CD4-positive, alpha-beta memory T cell (primary cell): ENCODE measurements at regions not wholly inside any gene's neighbourhood (a gene's known extent, or its start where the extent isn't known, plus 50 kb on each side); places are given as distances from the start of the nearest gene placed in this dataset.
"Not testable (repeated sequence)": the region's sequence is repeated elsewhere in the genome, so short reads cannot be mapped to it uniquely, and the experiment has no call there.

Experiments
- CTCF ChIA-PET: fragments of 350-600 bp; sonication (Branson Sonifier 250); formaldehyde crosslinking; loops from one replicate; lab custom pipeline; 2021; ENCODE audit warnings: inconsistent platforms; ENCODE audit not compliant: partially characterized antibody; lab: Charles Lee
- POLR2A ChIA-PET: fragments of 350-600 bp; sonication (Branson Sonifier 250); formaldehyde crosslinking; loops from one replicate; lab custom pipeline; 2021; ENCODE audit not compliant: partially characterized antibody; lab: Charles Lee
- DNase-seq, 5 donors: peaks; one replicate each; pipeline versions ENCODE4 v3.0.0 to v3.0.0-alpha.2; 2020 to 2022; ENCODE audit warnings: mixed read lengths in 1 of 5
- H3K27ac ChIP-seq: one replicate; pipeline ENCODE4 v1.7.0; 2013; ENCODE audit warnings: low read depth, low read length
- H3K27me3 ChIP-seq: 2 replicates; pipeline ENCODE4 v1.7.0; 2013; ENCODE audit warnings: mild to moderate bottlenecking, low read length, moderate library complexity; ENCODE audit not compliant: insufficient read depth
- H3K36me3 ChIP-seq: 2 replicates; pipeline ENCODE4 v1.7.0; 2013; ENCODE audit warnings: mild to moderate bottlenecking, low read length, moderate library complexity; ENCODE audit not compliant: insufficient read depth
- H3K4me1 ChIP-seq: 2 replicates; pipeline ENCODE4 v1.7.0; 2013; ENCODE audit warnings: mild to moderate bottlenecking, low read length, moderate library complexity; ENCODE audit not compliant: insufficient read depth
- H3K4me3 ChIP-seq, 2 donors: one replicate each; pipeline ENCODE4 v1.7.0; 2013; ENCODE audit warnings: low read length in 2 of 2, mild to moderate bottlenecking in 1 of 2
- H3K9me3 ChIP-seq, 2 donors: one replicate each; pipeline ENCODE4 v1.7.0; 2013; ENCODE audit warnings: low read length in 2 of 2, control low read depth in 1 of 2; ENCODE audit not compliant: control insufficient read depth in 1 of 2
- H3K27ac Mint-ChIP-seq, 7 donors: one replicate each; pipeline ENCODE4 v1.8.0; 2020 to 2021; ENCODE audit warnings: mixed read lengths in 7 of 7, mild to moderate bottlenecking in 6 of 7, inconsistent platforms in 3 of 7, moderate library complexity in 3 of 7
- H3K27me3 Mint-ChIP-seq, 2 donors: one replicate each; pipeline ENCODE4 v1.8.0; 2020 to 2021; ENCODE audit warnings: mixed read lengths in 2 of 2
- H3K36me3 Mint-ChIP-seq, 2 donors: one replicate each; pipeline ENCODE4 v1.8.0; 2020 to 2021; ENCODE audit warnings: mixed read lengths in 2 of 2, inconsistent platforms in 1 of 2, mild to moderate bottlenecking in 1 of 2
- H3K4me1 Mint-ChIP-seq, 4 donors: one replicate each; pipeline ENCODE4 v1.8.0; 2020 to 2021; ENCODE audit warnings: mixed read lengths in 4 of 4, mild to moderate bottlenecking in 1 of 4
- H3K4me3 Mint-ChIP-seq, 8 donors: one replicate each; pipeline ENCODE4 v1.8.0; 2020 to 2021; ENCODE audit warnings: mixed read lengths in 8 of 8, mild to moderate bottlenecking in 7 of 8, moderate library complexity in 6 of 8, inconsistent platforms in 3 of 8
- H3K9me3 Mint-ChIP-seq, 8 donors: one replicate each; pipeline ENCODE4 v1.8.0; 2020 to 2021; ENCODE audit warnings: mixed read lengths in 8 of 8, mild to moderate bottlenecking in 5 of 8, inconsistent platforms in 3 of 8, moderate library complexity in 1 of 8
- intact Hi-C: fragments of 100-400 bp; cut with micrococcal nuclease; formaldehyde crosslinking; loops from one replicate; pipeline ENCODE4 v1.15.1; 2023

- Histone ChIP-seq H3K27me3 (no peaks in the 10 kb centered on the region), H3K27ac (no peak overlapping the region), H3K4me3 (no peak overlapping the region), H3K9me3 (no peaks in the 10 kb centered on the region), H3K36me3 (no peaks in the 10 kb centered on the region), H3K4me1 (no peaks in the 10 kb centered on the region)
- peaks cover 18% of the 10 kb centered on the region in 2 donors for H3K27me3 Mint-ChIP-seq
- intact Hi-C loops, result no loop called here
- H3K27ac Mint-ChIP-seq, result no peak overlapping the region
- peaks cover 0 to 11% (median 4%) of the 10 kb centered on the region in 8 donors for H3K9me3 Mint-ChIP-seq
- H3K4me3 Mint-ChIP-seq, result no peak overlapping the region
- no peaks in the 10 kb centered on the region for H3K36me3 Mint-ChIP-seq
- no peak for DNase-seq
- POLR2A ChIA-PET, result no interaction called here
- H3K4me1 Mint-ChIP-seq, result no peaks in the 10 kb centered on the region
- CTCF ChIA-PET, result no interaction called here
Observed at GRCh38 chr16:22721511-22722100, 92.4 kb upstream of the HS3ST2 start.

DNA sequence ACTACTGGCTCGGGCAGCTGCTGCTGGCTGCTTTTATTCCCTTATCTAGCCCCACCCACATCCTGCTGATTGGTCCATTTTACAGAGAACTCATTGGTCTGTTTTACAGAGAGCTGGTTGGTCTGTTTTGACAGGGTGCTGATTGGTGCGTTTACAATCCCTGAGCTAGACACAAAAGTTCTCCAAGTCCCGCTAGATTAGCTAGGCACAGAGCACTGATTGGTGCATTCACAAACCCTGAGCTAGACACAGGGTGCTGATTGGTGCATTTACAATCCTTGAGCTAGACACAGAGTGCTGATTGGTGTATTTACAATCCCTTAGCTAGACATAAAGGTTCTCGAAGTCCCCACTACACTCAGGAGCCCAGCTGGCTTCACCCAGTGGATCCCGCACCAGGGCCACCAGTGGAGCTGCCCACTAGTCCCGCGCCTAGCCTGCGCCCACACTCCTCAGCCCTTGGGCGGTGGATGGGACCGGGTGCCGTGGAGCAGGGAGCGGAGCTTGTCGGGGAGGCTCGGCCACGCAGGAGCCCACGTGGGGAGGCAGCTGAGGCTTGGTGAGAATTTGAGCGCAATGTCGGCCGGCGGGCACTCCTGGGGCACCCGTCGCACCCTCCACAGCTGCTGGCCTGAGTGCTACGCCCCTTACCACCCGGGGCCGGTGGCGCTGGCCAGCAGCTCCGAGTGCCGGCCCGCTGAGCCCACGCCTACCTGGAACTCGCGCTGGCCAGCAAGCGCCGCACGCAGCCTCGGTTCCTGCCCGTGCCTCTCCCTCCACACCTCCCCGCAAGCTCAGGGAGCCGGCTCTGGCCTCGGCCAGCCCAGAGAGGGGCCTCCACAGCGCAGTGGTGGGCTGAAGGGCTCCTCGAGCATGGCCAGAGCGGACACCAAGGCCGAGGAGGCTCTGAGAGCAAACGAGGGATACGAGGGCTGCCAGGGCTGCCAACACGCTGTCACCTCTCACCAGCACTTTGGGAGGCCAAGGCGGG, 91.1 kb upstream of the HS3ST2 start:
- POLR2A ChIA-PET, H3K27ac ChIP-seq, H3K4me1 Mint-ChIP-seq, H3K9me3 ChIP-seq, CTCF ChIA-PET, H3K4me1 ChIP-seq, H3K36me3 Mint-ChIP-seq, intact Hi-C loops, H3K36me3 ChIP-seq, H3K27me3 ChIP-seq, H3K27ac Mint-ChIP-seq, H3K4me3 ChIP-seq, H3K4me3 Mint-ChIP-seq, DNase-seq: not testable (repeated sequence)
- H3K27me3 Mint-ChIP-seq, result peaks cover 17 to 18% of the 10 kb centered on the region in 2 donors
- peaks cover 0 to 11% (median 4%) of the 10 kb centered on the region in 8 donors for H3K9me3 Mint-ChIP-seq

DNA sequence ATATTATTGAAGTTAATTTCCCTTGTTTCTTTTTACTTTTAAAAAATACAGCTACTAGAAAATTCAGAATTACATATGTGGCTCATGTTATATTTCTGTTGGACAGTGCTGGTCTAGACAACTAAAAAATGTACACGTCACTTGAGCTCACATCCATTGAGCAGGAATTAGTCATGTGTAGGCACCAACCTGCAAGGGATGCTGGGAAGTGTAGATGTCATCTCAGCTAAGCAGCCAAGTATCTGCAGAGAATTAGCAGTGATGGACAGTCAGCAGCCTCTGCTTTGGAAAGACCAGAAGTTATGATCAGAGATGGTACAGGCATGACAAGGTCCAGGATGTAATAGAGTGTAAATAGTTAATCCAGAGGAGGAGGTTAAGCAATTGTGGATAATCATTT, 87.1 kb upstream of the HS3ST2 start:
- Histone ChIP-seq H3K27me3 (no peaks in the 10 kb centered on the region), H3K4me3 (no peak overlapping the region), H3K9me3 (no peaks in the 10 kb centered on the region), H3K27ac (no peak overlapping the region), H3K36me3 (no peaks in the 10 kb centered on the region), H3K4me1 (no peaks in the 10 kb centered on the region)
- Mint-ChIP-seq H3K27ac (no peak overlapping the region), H3K27me3 (peaks cover 8 to 11% of the 10 kb centered on the region in 2 donors), H3K9me3 (peaks cover 0 to 4% (median 0%) of the 10 kb centered on the region in 8 donors), H3K4me3 (no peak overlapping the region), H3K36me3 (no peaks in the 10 kb centered on the region), H3K4me1 (no peaks in the 10 kb centered on the region)
- intact Hi-C loops, result no loop called here
- DNase-seq, result no peak
- CTCF ChIA-PET, result no interaction called here
- POLR2A ChIA-PET, result no interaction called here

DNA sequence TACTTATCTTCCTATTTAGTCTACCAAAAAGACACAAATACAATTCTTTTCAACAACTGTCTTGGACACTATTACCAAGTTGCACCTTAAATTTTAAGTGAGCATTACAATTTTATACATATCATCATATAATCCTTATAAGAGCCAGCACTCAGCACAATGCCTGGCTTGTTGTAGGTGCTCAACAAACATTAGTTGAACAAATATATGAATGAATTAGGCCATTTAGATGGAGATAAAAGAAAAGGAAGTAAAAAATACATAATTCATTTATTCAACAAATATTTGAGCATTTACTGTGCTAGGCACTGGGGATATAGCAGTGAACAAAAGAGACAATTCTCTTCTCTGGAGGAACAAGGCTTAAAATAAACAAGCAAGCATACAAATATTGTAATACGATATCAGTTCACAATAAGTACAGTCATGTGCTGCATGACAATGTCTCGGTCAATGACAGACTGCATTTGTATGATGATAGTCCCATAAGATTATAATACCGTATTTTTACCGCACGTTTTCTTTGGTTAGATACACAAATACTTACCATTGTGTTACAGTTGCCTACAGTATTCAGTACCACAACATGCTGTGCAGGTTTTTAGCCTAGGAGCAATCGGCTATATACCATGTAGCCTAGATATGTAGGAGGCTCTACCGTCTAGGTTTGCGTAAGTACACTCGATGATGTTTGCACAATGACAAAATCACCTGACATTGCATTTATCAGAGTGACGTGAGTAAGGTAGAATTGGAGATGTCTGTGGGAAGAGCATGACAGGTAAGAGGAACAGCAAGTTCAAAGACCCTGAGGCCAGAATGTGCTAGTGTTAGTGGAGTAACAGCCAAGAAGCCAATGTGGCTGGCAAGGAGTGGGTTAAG, 86.4 kb upstream of the HS3ST2 start:
- Histone ChIP-seq H3K4me1 (no peaks in the 10 kb centered on the region), H3K36me3 (no peaks in the 10 kb centered on the region), H3K4me3 (no peak overlapping the region), H3K27ac (no peak overlapping the region), H3K27me3 (no peaks in the 10 kb centered on the region), H3K9me3 (no peaks in the 10 kb centered on the region)
- Mint-ChIP-seq H3K4me3 (no peak overlapping the region), H3K27me3 (peaks cover 10 to 11% of the 10 kb centered on the region in 2 donors), H3K9me3 (no peaks in the 10 kb centered on the region), H3K27ac (no peak overlapping the region), H3K4me1 (no peaks in the 10 kb centered on the region), H3K36me3 (no peaks in the 10 kb centered on the region)
- ChIA-PET POLR2A (no interaction called here), CTCF (no interaction called here)
- intact Hi-C loops, result no loop called here
- no peak for DNase-seq

DNA sequence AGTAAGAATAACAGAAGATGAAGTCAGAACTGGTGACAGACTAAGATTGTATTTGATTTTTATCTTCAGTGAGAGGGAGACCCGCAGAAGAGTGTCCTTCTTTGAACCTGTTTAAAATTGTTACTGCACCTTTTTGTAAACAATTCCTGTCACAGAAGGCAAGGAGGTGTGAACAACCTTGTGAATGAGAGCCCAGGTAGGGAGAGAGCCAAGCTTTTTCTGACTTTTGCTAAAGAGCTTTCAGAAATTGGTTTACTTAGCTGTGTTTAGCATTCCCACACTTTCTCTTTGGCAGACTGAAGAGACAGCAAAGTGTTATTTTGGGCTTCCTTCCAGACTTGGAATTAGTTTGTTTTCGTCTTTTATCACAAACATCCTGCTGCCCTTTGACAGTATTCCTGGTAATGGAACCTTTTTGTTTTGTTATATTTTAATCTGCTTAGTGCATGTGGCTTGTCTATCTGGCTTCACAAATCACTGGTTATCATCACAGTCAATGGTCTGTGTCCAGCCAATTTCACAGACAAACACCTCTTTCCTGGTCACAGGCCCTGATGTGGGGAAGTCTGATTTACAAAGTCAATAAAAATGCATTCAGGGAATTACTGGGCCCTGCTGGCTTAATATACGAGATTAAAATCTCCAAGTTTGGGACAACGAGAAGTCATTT, 85.7 kb upstream of the HS3ST2 start:
- H3K36me3 Mint-ChIP-seq, result no peaks in the 10 kb centered on the region

GRCh38 chr16:22732400-22732799, 81.6 kb upstream of the HS3ST2 start:
- no peak for DNase-seq
- H3K36me3 Mint-ChIP-seq, result no peaks in the 10 kb centered on the region
- Histone ChIP-seq H3K27me3 (no peaks in the 10 kb centered on the region), H3K36me3 (no peaks in the 10 kb centered on the region), H3K27ac (no peak overlapping the region), H3K9me3 (no peaks in the 10 kb centered on the region), H3K4me1 (no peaks in the 10 kb centered on the region), H3K4me3 (no peak overlapping the region)
- H3K27ac Mint-ChIP-seq, result no peak overlapping the region
- H3K4me3 Mint-ChIP-seq, result no peak overlapping the region
- H3K27me3 Mint-ChIP-seq, result peaks cover 12 to 16% of the 10 kb centered on the region in 2 donors
- H3K4me1 Mint-ChIP-seq, result no peaks in the 10 kb centered on the region
- intact Hi-C loops, result no loop called here
- H3K9me3 Mint-ChIP-seq, result no peaks in the 10 kb centered on the region
- ChIA-PET POLR2A (no interaction called here), CTCF (no interaction called here)

More for the DNA sequence above, 85.7 kb upstream of the HS3ST2 start:
- Histone ChIP-seq H3K9me3 (no peaks in the 10 kb centered on the region), H3K4me3 (no peak overlapping the region), H3K4me1 (no peaks in the 10 kb centered on the region), H3K27me3 (no peaks in the 10 kb centered on the region), H3K27ac (no peak overlapping the region), H3K36me3 (no peaks in the 10 kb centered on the region)
- Mint-ChIP-seq H3K4me3 (no peak overlapping the region), H3K27ac (no peak overlapping the region), H3K27me3 (peaks cover 10 to 11% of the 10 kb centered on the region in 2 donors), H3K9me3 (no peaks in the 10 kb centered on the region), H3K4me1 (no peaks in the 10 kb centered on the region)
- POLR2A ChIA-PET, result no interaction called here
- no peak for DNase-seq
- intact Hi-C loops, result no loop called here
- CTCF ChIA-PET, result no interaction called here
